GM18498 (cell line): ENCODE measurements at regions not wholly inside any gene's neighbourhood (a gene's known extent, or its start where the extent isn't known, plus 50 kb on each side); places are given as distances from the start of the nearest gene placed in this dataset.
"Not testable (repeated sequence)": the region's sequence is repeated elsewhere in the genome, so short reads cannot be mapped to it uniquely, and the experiment has no call there.

Experiments
- ATAC-seq: cut with Tn5 transposase; IDR thresholded peaks from one replicate; pipeline ENCODE4 v1.9.1; 2021; ENCODE audit warnings: mild to moderate bottlenecking, moderate library complexity; ENCODE audit not compliant: unreplicated experiment

DNA sequence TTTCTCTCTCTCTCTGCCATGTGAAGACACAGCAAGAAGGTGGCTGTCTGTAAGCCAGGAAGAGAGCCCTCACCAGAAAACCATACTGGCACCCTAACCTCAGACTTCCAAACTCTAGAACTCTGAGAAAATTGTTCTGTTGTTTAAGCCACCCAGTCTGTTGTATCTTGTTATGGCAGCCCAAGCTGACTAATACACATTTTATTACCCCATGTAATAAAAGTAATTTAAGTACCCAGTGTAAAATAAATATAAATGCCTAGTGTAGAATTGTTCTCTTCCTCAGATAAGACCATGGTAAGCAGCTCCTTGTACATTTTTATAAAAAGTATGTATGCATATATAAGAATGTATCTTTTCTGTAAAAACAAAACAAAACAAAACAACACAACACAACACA lies 119.7 kb downstream of the DTL start:
- no peak for ATAC-seq

DNA sequence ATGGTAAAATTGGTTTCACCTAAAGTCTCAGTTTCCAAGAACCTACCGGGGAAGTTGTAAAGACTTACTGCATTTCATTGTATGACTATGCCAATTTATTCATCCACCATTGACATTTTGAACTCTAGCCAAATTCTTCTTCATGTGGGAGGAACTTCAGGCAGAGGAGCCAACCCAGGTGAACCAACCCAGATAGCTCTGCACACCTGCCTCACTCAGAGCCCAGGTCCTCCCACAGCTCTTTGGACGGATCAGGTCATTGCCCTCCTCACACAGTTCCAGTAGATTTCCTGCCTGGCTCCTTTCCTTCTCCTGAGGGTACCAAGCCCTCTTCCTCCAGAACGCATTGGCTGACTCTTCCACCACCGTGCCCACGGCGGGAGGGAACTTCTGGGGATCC lies 121.7 kb downstream of the DTL start:
- ATAC-seq: no peak

DNA sequence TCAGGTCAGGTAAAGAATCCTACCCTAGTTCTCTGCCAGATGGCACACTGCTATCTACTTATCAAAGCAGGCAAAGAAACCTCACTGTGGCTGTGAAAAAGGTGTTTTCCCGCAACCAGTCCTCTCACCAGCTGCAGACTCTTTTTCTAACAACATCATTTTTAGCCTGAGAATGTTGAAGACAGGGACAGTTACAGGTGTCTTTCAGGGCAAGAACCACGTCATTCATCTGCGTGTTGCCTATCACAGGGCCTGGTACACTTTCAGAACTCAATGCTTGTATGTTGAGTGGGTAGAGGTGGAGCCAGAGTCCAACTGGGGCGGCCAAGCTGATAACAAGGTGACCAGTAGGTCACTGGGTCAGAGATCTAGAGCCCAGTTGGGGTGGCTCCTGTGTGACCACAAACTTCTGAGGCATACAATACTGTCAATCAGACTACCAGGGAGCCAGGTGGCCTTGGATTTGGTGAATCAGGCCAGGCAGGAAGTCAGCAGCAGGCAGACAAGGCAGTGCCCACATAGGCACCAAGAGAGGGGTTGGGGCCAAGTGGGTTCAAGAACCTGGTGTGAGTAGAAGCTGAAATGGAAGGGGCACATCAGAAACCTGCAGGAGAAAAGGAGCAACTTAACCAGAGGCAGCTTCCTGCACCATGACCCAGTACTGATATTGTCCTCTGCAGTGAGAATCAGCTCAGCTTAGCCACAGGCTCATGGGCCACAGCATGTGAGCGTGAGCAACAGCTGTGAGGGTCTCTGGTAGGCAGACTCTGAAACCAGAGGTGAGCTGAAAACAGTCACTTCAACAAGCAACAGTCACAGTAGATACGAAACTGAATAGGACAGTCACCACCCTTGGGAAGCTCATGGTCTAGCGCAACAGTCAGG lies 123.6 kb downstream of the DTL start:
- ATAC-seq: peak; percentile 61

DNA sequence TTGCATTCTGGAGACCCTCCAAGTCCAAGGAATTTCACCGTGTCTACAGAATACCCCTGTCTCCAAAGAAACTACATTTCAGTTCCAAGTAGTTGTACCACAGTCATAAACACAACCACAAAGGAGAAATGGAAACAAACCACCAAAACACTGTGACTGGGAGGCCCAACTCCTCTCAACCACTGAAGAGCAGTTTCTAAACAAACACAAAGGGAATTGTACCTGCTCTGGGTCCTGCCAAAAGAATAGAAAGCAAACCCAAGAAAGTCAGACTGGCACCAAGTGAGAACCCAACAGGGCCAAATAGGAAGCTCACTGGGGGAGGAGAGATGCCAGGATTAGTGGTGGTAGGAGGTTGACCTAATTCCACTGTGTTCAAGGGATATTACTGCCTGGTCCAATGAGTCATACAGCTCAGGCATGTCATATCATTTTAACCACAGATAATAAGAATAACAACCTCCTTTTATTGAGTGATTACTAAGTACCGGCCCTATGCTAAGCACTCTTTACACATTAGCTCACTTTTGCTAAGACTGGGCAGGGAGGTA lies 123.9 kb upstream of the PPP2R5A start:
- no peak for ATAC-seq

DNA sequence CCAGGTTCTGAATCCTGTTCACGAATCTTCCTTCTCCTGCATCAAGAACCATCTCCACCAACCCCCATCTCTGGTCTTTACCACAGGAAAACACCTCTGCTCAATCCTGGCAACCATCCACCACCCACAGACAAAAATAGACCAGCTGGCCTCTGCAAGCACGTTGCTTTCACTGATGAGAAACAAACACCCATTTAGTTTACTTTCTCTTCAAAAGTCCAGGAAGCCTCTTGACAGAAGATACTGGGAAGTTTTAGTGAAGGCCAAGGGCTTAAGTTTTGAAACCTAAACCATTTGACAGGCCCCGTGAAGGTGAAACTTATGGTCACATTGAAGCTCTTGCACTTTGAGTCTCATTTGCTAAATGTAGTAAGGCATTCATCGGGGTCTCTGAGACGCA lies 122.6 kb upstream of the PPP2R5A start:
- ATAC-seq: peak; percentile 48

DNA sequence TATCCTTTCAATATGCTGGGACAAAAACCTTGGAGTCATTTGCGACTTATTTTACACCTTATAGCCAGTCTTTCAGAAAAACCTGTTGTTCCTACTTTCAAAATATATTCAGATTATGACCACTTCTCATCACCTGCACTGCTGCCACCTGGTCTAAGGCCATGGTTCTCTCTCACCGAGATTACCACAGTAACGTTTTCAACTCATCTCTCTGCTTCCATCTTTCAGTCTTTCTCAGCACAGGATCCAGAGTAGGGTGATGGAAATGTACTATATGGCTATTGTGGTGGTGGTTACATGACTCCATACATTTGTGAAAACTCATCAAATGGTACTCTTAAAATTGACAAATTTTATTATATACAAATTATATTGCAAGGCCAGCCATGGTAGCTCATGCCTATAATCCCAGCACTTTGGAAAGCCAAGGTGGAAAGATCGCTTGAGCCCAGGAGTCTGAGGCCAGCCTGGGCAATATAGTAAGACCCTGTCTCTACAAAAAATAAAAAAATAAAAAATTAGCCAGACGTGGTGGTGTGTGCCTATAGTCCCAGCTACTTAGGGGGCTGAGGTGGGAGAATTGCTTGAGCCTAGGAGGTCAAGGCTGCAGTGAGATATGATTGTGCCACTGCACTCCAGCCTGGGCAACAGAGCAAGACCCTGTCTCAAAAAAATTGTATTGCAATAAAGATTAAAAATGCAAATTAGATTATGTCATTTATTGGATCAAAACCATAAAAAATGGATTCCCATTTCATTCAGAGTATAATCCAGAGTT lies 120.9 kb upstream of the PPP2R5A start:
- no peak for ATAC-seq

DNA sequence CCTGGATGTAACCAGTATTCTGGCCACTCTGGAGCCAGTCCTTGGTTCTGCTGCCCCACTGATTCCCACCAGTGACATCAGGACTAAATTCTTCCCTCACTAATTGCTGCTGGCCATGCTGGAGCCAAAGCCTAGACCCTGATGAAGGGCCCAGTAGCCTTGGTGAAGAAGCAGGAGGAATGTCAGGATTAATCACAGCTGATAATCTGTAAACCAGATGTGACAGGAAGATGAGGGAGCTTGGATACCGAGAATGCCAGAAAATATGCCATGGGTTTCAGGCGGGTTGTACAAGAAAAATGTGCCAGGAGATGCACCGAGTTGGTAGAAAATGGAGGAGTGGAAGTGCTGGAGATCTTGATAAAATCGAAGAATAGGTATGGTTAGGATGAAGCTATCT lies 119.0 kb upstream of the PPP2R5A start:
- ATAC-seq: no peak

DNA sequence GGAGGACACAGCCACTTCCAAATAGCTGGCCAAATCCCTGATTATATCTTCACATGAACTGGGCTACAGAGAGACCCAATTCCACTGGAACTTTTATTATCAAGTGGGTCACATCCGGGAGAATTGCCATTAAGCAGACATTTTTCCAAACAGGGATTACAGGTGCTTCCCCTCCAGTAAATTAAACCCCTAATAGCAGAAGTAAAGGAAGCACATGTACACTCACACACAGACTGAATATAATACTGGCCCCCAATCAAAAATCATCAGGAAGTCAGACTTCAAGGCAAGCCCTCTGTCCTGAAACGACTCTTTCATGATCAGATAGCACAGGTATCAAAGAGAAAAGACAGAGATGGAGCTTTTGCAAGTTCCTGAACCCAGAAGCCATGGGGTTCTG lies 118.6 kb upstream of the PPP2R5A start:
- ATAC-seq: no peak

DNA sequence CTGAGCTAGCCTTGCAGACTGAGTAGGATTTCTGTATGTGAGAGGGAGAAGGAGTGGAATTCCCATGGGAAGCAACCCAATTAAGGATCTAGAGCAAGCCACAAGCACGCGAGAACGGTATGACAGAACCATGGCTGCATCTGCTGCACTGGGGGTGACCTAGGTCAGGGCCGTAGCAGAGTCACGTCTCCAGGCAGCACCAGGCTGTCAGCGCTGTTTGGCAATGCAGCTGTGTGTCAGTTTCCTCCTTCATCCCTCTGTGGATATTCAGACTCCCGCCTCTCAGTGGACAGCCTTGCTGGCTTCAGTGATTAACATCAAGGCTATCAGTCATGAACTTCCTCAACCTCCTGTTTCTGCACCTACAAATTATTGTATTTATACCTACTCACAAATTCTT lies 118.1 kb upstream of the PPP2R5A start:
- ATAC-seq: no peak

DNA sequence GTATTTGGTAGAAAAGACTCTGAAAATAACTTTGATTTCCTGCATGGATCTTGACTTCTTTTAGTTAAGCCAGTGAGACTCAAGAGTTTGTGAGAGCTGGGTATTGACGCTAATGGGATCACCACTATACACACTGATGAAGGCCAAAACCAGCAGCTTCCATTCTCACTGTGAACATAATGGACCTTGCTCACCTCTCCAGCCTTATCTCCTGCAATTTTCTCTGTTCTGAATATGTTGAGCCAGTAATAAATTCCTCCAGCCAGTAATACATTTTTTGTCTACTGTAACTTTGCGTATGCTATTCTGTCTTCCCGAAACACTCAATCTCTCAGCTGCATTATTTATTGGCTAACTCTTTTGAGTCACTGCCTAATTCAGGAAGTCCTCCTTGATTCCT lies 111.6 kb upstream of the PPP2R5A start:
- ATAC-seq: no peak

DNA sequence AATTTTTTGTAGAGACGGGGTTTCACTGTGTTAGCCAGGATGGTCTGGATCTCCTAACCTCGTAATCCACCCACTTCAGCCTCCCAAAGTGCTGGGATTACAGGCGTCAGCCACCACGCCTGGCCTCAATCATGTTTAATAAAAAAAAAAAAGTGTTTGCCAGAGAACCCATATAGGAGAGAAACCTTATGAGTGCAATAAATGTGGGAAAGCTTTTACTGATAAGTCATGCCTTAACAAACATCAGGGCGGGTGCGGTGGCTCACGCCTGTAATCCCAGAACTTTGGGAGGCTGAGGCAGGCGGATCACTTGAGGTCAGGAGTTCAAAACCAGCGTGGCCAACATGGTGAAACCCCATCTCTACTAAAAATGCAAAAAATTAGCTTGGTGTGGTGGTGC lies 110.9 kb upstream of the PPP2R5A start:
- not testable (repeated sequence) for ATAC-seq

DNA sequence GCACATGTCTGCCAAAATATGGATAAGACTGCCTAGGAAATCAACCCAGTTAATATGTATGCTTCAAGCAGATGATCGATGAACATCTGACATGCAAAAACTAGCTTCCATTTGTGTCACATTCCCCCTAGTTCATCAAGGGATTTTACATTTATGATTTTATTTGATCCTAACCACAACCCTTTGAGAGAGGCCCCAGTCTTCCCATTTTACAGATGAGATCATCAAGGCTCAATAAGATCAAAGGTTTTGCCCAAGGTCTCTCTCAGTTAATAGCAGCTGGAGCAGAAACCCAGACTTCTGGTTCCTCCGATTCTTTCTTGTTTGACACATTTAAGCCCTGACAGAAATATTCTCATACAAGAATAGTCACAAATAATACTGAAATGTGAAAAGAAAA lies 107.7 kb upstream of the PPP2R5A start:
- ATAC-seq: no peak

DNA sequence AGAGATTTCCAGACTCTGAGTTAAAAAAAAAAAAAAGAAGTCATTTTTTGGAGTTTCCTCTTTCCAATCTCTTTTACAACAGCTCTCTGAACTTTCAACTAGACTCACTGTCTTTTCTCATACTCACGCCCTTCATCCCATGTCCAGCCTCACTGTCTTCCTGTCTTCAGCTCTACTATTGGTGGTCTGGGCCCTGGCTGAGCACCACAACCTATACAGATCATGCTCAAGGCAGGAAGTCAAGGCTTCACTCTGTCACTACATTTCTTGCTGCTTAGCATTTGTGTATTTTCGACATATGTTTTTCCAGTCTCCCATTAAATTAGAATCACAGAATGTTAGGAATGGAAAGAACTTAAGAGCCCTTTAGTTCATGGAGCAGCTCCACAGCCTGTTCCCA lies 106.4 kb upstream of the PPP2R5A start:
- no peak for ATAC-seq

DNA sequence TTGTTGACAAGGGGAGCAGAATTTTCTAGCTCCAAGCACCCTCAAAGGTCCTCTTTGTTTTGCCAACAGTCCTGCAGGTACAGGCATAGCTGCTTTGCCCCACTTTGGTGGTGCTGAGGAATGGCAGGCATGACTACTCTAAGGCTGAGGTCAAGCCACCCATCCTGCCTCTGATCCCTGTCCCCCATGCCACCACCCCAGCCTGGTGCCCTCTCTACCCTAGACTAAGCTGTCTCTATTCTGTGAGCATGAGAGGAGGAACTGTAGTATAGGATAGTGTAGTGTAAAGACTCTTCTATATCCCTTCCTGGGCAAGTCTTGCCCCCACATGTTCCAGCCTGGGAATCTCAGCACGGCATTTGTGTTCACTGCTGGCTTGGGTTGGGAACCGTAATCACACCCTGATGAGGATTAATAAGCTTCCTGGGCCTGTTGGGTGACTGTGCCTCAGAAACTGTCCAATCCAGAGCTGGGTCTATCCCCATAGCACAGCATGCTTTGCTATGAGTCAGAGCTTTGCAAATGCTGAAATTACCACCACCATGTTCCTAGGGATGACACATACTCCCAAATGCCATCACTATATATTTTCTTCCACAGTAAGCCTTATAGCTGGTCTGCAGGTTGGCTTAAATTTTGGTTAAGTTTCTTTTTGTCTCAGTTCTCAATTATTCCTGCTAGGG lies 105.7 kb upstream of the PPP2R5A start:
- no peak for ATAC-seq

DNA sequence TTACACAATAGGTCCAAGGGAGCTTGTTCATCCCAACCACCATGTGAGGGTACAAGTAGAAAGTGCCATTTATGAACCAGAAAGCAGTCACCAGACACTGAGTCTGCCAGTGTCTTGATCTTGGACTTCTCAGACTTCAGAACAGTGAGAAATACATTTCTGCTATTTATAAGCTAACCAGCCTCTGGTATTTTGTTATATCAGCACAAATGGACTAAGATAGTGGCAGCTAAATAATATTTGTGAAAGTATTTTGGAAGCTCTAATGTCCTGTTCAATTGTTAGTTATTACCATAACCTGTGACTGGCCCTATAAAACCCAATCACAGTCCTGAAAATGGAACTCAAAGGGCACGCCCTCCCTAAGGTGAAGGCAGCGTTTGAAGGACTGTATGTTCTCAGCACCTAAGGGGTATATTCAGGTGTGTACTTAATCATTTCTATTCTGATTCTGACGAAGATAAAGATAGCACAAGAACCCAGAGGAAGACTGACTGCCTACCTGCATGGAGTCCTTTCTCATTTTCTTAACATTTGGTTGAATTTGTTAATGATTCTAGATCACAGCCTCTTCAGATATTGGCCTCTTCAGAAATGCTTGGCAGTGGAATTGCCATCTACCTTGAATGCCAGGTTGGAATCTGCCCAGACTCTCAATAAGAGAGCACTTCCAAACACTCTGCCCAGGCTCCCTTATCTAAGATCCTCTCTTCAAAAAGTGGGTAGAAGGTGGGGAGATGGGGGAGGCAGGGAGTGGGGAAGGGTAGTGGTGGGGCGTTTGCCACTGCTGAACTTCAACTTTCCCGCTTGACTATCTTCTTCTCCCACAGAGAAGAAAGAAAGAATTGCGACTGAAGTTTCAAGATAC lies 104.0 kb upstream of the PPP2R5A start:
- ATAC-seq: no peak

DNA sequence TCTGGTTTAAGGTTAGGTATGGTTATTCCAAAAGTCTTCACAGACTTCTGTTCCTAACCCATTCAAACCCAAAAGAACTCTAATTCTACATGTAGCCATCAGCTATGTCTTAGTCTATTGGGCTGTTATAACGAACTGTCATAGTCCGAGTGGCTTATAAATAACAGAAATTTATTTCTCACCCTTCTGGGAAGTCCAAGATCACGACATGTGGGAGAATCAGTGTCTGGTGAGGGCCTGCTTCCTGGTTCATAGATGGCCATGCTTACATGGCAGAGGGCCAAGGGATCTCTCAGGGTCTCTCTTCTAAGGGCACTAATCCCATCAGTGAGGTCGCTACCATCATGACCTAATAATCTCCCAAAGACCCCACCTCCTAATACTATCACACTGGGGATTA lies 103.0 kb upstream of the PPP2R5A start:
- ATAC-seq: no peak

DNA sequence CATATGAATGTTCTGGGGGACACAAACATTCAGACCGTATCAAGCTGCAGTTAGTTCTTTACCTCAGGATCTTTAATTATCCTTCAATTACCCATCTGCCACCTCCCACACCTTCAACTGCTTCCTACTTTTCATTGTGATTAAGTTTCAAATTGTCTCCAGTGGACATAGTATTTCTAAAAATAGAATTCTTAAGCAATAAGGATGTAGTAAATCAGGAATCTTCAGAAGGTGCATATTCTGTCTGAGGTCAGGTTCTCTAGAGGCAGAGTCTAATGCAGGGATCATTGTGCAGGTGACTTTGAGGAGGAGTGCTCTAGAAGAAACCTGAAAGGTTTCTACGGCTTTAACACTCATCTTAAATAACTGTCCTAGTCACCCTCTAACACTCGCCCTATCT lies 102.6 kb upstream of the PPP2R5A start:
- no peak for ATAC-seq

DNA sequence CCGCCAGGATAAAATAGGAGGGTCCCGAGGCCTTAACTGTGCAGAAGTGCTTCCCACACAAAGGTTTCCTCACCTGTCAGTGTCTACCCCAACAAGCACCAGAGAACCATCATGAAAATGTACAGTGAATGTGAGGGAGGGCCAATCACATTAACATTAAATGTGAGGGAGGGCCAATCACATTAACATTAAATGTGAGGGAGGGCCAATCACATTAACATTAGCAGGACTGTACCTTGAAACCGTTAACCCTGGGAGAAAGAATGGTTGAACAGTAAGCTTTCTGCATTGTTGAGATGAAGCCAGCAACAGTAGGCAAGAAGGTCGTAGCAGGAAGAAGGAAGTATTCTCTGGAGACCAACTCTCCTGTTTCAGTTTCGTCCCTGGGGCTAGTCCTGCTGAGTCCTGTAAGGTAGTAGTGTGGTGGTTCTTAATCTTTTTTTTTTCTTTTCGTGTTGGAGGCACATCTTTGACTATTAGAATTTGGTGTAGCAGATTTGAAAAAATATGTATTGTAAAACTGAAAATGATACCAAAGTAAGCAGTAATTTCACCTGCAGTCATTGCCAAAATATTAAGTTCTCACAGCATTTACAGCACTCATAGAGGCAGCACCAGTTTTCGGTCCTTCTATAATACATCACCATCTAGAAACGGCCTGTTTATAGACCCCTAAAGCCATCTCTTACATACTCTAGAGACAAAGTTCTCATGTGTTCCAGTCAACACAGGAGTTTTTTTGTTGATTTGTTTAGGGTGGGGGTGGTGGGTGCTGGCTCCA lies 98.6 kb upstream of the PPP2R5A start:
- ATAC-seq: peak; percentile 97

DNA sequence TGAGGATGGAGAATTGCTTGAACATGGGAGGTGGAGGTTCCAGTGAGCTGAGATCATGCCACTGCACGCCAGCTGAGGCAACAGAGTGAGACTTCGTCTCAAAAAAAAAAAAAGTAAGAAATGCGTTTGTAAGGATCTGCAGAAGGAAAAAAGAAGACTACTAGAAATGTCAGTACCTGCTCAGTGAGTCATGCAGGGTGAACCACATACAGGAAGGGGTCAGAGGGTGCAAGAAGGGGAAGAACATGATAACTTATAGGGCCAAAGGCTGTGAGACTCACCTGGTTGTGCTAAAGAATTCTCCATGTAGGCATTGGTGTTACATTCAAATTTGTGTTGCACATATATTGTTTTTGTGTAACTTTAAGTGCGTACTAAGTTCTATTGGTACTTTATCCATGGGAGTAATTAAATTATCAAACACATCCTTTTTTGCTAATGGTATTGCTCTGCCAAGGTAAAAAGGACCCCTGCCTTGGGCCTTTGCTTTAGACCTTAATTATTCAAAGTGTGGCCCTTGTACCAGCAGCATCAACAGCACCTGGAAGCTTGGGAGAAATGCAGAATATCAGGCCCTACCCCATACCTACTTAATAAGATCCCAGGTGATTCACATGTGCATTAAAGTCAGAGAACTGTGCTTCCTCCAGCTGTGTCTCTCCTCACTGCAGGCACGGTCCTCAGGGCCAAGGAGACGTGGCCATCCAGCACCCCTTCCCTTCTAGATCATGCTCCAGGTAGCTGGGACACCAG lies 96.4 kb upstream of the PPP2R5A start:
- ATAC-seq: no peak
